Limb (tissue), 2 donors: ENCODE measurements at regions not wholly inside any gene's neighbourhood (a gene's known extent, or its start where the extent isn't known, plus 50 kb on each side); places are given as distances from the start of the nearest gene placed in this dataset.

Experiments used
- DNase-seq, 2 donors: peaks; one replicate each; pipeline ENCODE4 v3.0.0-alpha.2; 2016; ENCODE audit errors: extremely low spot score in 2 of 2

- DNase-seq: no peak
Observed at GRCh38 chr10:105674448-105674847, 1033.4 kb downstream of the SORCS3 start.

GRCh38 chr10:105658696-105659095 is 1017.6 kb downstream of the SORCS3 start:
- no peak for DNase-seq

GRCh38 chr10:105656856-105657255 is 1015.8 kb downstream of the SORCS3 start:
- no peak for DNase-seq

GRCh38 chr10:105650306-105650705 is 1009.2 kb downstream of the SORCS3 start:
- no peak for DNase-seq

- no peak for DNase-seq
Observed at GRCh38 chr10:105647354-105647753, 1006.3 kb downstream of the SORCS3 start.

GRCh38 chr10:105644978-105645377 is 1003.9 kb downstream of the SORCS3 start:
- no peak for DNase-seq

GRCh38 chr10:105644559-105644958 is 1003.5 kb downstream of the SORCS3 start:
- no peak for DNase-seq

GRCh38 chr10:105644091-105644490 is 1003.0 kb downstream of the SORCS3 start:
- DNase-seq: no peak

GRCh38 chr10:105643660-105644059 is 1002.6 kb downstream of the SORCS3 start:
- DNase-seq: no peak

GRCh38 chr10:105634281-105634680 is 993.2 kb downstream of the SORCS3 start:
- no peak for DNase-seq

- DNase-seq: no peak
Observed at GRCh38 chr10:105615715-105616365, 974.8 kb downstream of the SORCS3 start.

GRCh38 chr10:105611244-105611798 is 970.2 kb downstream of the SORCS3 start:
- DNase-seq: no peak

- DNase-seq: no peak
Observed at GRCh38 chr10:105609451-105609850, 968.4 kb downstream of the SORCS3 start.

- DNase-seq: no peak
Observed at GRCh38 chr10:105605918-105606317, 964.8 kb downstream of the SORCS3 start.

GRCh38 chr10:105605104-105605503 is 964.0 kb downstream of the SORCS3 start:
- no peak for DNase-seq

- no peak for DNase-seq
Observed at GRCh38 chr10:105598207-105598606, 957.1 kb downstream of the SORCS3 start.

GRCh38 chr10:105597312-105597711 is 956.2 kb downstream of the SORCS3 start:
- no peak for DNase-seq

- DNase-seq: no peak
Observed at GRCh38 chr10:105596749-105597148, 955.7 kb downstream of the SORCS3 start.

- no peak for DNase-seq
Observed at GRCh38 chr10:105594296-105594695, 953.2 kb downstream of the SORCS3 start.

GRCh38 chr10:105592468-105592867 is 951.4 kb downstream of the SORCS3 start:
- no peak for DNase-seq

GRCh38 chr10:105586451-105587098 is 945.5 kb downstream of the SORCS3 start:
- DNase-seq: no peak

GRCh38 chr10:105585753-105586152 is 944.7 kb downstream of the SORCS3 start:
- DNase-seq: no peak

- no peak for DNase-seq
Observed at GRCh38 chr10:105585171-105585570, 944.1 kb downstream of the SORCS3 start.
